Neural crest cell (in vitro differentiated cells): ENCODE measurements at regions not wholly inside any gene's neighbourhood (a gene's known extent, or its start where the extent isn't known, plus 50 kb on each side); places are given as distances from the start of the nearest gene placed in this dataset.
A peak's percentile ranks its signal among the peaks of the same experiment; 100 is the strongest.

Experiments
- DNase-seq: peaks from one replicate; pipeline ENCODE4 v3.0.0; 2021; ENCODE audit warnings: low read depth, mixed read lengths, low spot score
- H3K27ac Mint-ChIP-seq: one replicate; pipeline ENCODE4 v1.8.0; 2021; ENCODE audit warnings: mild to moderate bottlenecking, mixed read lengths; ENCODE audit not compliant: unreplicated experiment
- H3K27me3 Mint-ChIP-seq: 2 replicates; pipeline ENCODE4 v1.8.0; 2021; ENCODE audit warnings: low read depth, mild to moderate bottlenecking, mixed read lengths
- H3K36me3 Mint-ChIP-seq: 2 replicates; pipeline ENCODE4 v1.8.0; 2021; ENCODE audit warnings: low read depth, mild to moderate bottlenecking, mixed read lengths
- H3K4me1 Mint-ChIP-seq: 2 replicates; pipeline ENCODE4 v1.8.0; 2021; ENCODE audit warnings: mixed read lengths
- H3K4me3 Mint-ChIP-seq: one replicate; pipeline ENCODE4 v1.8.0; 2021; ENCODE audit warnings: mild to moderate bottlenecking, mixed read lengths
- H3K9me3 Mint-ChIP-seq: 2 replicates; pipeline ENCODE4 v1.8.0; 2021; ENCODE audit warnings: mixed read lengths
- CTCF ChIP-seq: fragments of 200-600 bp; sonication (generic); conservative IDR thresholded peaks from 2 replicates; pipeline ENCODE4 v1.5.0; 2021; ENCODE audit warnings: antibody characterized with exemption, mild to moderate bottlenecking

- DNase-seq, result no peak
- Mint-ChIP-seq H3K36me3 (no peaks in the 10 kb centered on the region), H3K27me3 (peaks cover 6% of the 10 kb centered on the region), H3K27ac (no peak overlapping the region), H3K9me3 (no peaks in the 10 kb centered on the region), H3K4me1 (peaks cover 53% of the 10 kb centered on the region), H3K4me3 (no peak overlapping the region)
- no peak for TF ChIP-seq CTCF
These were observed 64.0 kb upstream of the RAPGEF1 start for GRCh38 chr9:131803758-131804411.

- Mint-ChIP-seq H3K27me3 (peaks cover 6% of the 10 kb centered on the region), H3K27ac (peak overlapping the region; percentile 81), H3K9me3 (no peaks in the 10 kb centered on the region), H3K4me1 (peaks cover 47% of the 10 kb centered on the region), H3K4me3 (peak overlapping the region; percentile 1), H3K36me3 (no peaks in the 10 kb centered on the region)
- no peak for TF ChIP-seq CTCF
- peak; percentile 26 for DNase-seq
These were observed 61.9 kb upstream of the RAPGEF1 start for GRCh38 chr9:131801810-131802209.

GRCh38 chr9:131800843-131801242 lies 61.0 kb upstream of the RAPGEF1 start:
- Mint-ChIP-seq H3K27me3 (peaks cover 6% of the 10 kb centered on the region), H3K4me3 (no peak overlapping the region), H3K9me3 (no peaks in the 10 kb centered on the region), H3K36me3 (no peaks in the 10 kb centered on the region), H3K4me1 (peaks cover 39% of the 10 kb centered on the region), H3K27ac (no peak overlapping the region)
- no peak for DNase-seq
- TF ChIP-seq CTCF, result no peak

GRCh38 chr9:131800366-131800765 lies 60.5 kb upstream of the RAPGEF1 start:
- H3K4me1 Mint-ChIP-seq, result peaks cover 39% of the 10 kb centered on the region
- no peaks in the 10 kb centered on the region for H3K36me3 Mint-ChIP-seq
- no peak overlapping the region for H3K27ac Mint-ChIP-seq
- DNase-seq, result no peak
- no peaks in the 10 kb centered on the region for H3K9me3 Mint-ChIP-seq
- no peak for TF ChIP-seq CTCF
- no peak overlapping the region for H3K4me3 Mint-ChIP-seq
- peaks cover 9% of the 10 kb centered on the region for H3K27me3 Mint-ChIP-seq

- Mint-ChIP-seq H3K27ac (no peak overlapping the region), H3K9me3 (no peaks in the 10 kb centered on the region), H3K4me3 (no peak overlapping the region), H3K36me3 (no peaks in the 10 kb centered on the region), H3K27me3 (peaks cover 20% of the 10 kb centered on the region), H3K4me1 (peaks cover 39% of the 10 kb centered on the region)
- no peak for TF ChIP-seq CTCF
- peak; percentile 86 for DNase-seq
These were observed 59.4 kb upstream of the RAPGEF1 start for GRCh38 chr9:131799177-131799823.
